PFSK-1 (cell line): ENCODE measurements at regions not wholly inside any gene's neighbourhood (a gene's known extent, or its start where the extent isn't known, plus 50 kb on each side); places are given as distances from the start of the nearest gene placed in this dataset.

ENCODE experiments used
- FOXP2 ChIP-seq: optimal IDR thresholded peaks from 2 replicates; pipeline ENCODE3; 2011; ENCODE audit warnings: borderline replicate concordance, control low read depth, inconsistent platforms; ENCODE audit not compliant: insufficient read depth; ENCODE audit errors: extremely low read length, extremely low read depth
- POLR2AphosphoS5 ChIP-seq: IDR thresholded peaks from 2 replicates; pipeline ENCODE4 v1.6.1; 2012; ENCODE audit warnings: low read depth, mild to moderate bottlenecking, control low read depth, low read length, moderate library complexity
- SIN3A ChIP-seq: IDR thresholded peaks from 2 replicates; pipeline ENCODE4 v1.6.1; 2012; ENCODE audit warnings: mild to moderate bottlenecking, low read length, moderate library complexity, borderline replicate concordance; ENCODE audit not compliant: insufficient read depth
- TAF1 ChIP-seq: IDR thresholded peaks from 2 replicates; pipeline ENCODE4 v1.6.1; 2012; ENCODE audit warnings: low read length, control low read depth, borderline replicate concordance; ENCODE audit not compliant: insufficient read depth
- TF ChIP-seq, protein P1 (sequence below), 2 experiments: IDR thresholded peaks; 2 replicates each; pipeline versions ENCODE4 v1.6.1 to v1.8.0; 2011 to 2012; ENCODE audit warnings: low read depth in 2 of 2, low read length in 2 of 2, control low read depth in 1 of 2, inconsistent platforms in 1 of 2, mild to moderate bottlenecking in 1 of 2, moderate library complexity in 1 of 2; ENCODE audit not compliant: insufficient read depth in 1 of 2

DNA sequence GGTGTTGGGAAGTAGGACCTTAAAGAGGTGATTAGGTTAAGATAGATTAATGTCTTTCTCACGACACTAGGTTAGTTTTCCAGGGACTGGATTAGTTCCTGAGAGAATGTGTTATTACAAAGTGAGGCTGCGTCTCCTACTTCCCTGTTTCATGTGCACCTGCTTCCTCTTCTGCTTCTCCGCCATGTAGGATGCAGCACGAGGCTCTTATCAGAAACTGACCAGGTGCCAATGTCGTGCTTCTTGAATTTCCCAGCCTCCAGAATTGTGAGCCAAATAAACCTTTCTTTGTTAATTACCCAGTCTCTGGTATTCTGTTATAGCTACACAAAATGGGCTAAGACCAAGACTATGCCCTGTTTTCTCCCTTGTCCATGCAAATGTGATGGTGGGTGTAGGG, 152.2 kb upstream of the LMO4 start:
- TF ChIP-seq FOXP2 (no peak), POLR2AphosphoS5 (no peak), TAF1 (no peak), SIN3A (no peak)
- TF ChIP-seq, protein P1, sequence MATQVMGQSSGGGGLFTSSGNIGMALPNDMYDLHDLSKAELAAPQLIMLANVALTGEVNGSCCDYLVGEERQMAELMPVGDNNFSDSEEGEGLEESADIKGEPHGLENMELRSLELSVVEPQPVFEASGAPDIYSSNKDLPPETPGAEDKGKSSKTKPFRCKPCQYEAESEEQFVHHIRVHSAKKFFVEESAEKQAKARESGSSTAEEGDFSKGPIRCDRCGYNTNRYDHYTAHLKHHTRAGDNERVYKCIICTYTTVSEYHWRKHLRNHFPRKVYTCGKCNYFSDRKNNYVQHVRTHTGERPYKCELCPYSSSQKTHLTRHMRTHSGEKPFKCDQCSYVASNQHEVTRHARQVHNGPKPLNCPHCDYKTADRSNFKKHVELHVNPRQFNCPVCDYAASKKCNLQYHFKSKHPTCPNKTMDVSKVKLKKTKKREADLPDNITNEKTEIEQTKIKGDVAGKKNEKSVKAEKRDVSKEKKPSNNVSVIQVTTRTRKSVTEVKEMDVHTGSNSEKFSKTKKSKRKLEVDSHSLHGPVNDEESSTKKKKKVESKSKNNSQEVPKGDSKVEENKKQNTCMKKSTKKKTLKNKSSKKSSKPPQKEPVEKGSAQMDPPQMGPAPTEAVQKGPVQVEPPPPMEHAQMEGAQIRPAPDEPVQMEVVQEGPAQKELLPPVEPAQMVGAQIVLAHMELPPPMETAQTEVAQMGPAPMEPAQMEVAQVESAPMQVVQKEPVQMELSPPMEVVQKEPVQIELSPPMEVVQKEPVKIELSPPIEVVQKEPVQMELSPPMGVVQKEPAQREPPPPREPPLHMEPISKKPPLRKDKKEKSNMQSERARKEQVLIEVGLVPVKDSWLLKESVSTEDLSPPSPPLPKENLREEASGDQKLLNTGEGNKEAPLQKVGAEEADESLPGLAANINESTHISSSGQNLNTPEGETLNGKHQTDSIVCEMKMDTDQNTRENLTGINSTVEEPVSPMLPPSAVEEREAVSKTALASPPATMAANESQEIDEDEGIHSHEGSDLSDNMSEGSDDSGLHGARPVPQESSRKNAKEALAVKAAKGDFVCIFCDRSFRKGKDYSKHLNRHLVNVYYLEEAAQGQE (IDR thresholded peaks at IDR 0.05; ENCODE audit: insufficient read depth in 1 of 2, low read depth in 2 of 2, low read length in 2 of 2) = no peak

- TF ChIP-seq TAF1 (no peak), SIN3A (no peak), POLR2AphosphoS5 (no peak), FOXP2 (no peak)
- TF ChIP-seq, protein P1 (IDR thresholded peaks at IDR 0.05; ENCODE audit: insufficient read depth in 1 of 2, low read depth in 2 of 2, low read length in 2 of 2) = no peak
Observed at GRCh38 chr1:87178441-87178840, 150.2 kb upstream of the LMO4 start.

GRCh38 chr1:87179076-87179810, 149.4 kb upstream of the LMO4 start:
- TF ChIP-seq SIN3A (no peak), TAF1 (no peak), POLR2AphosphoS5 (no peak), FOXP2 (no peak)
- TF ChIP-seq, protein P1 (IDR thresholded peaks at IDR 0.05; ENCODE audit: insufficient read depth in 1 of 2, low read depth in 2 of 2, low read length in 2 of 2) = no peak

DNA sequence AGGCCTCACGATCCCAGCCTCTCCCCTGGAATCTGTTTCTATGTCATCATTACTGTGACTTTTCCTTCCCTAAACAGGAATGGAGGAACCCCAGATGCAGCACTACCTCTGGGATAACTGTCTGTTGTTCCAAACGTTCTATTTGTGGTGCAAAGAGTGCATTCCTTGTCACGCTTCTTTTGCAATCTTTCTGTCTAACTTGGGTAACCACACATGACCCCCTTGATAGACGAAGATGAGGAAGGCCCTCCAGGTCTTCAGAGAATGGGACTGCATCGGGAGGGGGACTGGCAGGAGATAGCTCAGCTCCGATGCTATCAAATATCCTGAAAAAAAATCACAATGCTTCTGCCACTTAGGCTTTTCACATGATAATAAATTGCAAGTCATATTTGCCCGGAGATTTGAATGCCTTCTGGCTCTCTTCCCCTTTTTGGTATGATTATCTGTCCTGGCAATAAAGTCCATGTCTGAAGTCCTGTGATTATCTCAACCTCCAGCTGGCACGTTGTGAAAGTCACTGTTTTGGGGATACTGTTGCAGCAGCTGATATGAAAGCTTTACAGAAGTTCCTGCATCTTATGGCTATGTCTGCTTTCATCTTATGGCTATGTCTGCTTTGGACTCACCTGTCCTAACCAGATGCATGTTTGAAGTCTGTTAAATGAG, 148.7 kb upstream of the LMO4 start:
- TF ChIP-seq TAF1 (no peak), SIN3A (no peak), POLR2AphosphoS5 (no peak), FOXP2 (no peak)
- TF ChIP-seq, protein P1 (IDR thresholded peaks at IDR 0.05; ENCODE audit: insufficient read depth in 1 of 2, low read depth in 2 of 2, low read length in 2 of 2) = no peak
